A172 (cell line): ENCODE measurements at regions not wholly inside any gene's neighbourhood (a gene's known extent, or its start where the extent isn't known, plus 50 kb on each side); places are given as distances from the start of the nearest gene placed in this dataset.
"Not testable (repeated sequence)": the region's sequence is repeated elsewhere in the genome, so short reads cannot be mapped to it uniquely, and the experiment has no call there.

Experiments
- DNase-seq: peaks from one replicate; pipeline ENCODE4 v3.0.0-alpha.2; 2015; ENCODE audit warnings: low spot score

DNA sequence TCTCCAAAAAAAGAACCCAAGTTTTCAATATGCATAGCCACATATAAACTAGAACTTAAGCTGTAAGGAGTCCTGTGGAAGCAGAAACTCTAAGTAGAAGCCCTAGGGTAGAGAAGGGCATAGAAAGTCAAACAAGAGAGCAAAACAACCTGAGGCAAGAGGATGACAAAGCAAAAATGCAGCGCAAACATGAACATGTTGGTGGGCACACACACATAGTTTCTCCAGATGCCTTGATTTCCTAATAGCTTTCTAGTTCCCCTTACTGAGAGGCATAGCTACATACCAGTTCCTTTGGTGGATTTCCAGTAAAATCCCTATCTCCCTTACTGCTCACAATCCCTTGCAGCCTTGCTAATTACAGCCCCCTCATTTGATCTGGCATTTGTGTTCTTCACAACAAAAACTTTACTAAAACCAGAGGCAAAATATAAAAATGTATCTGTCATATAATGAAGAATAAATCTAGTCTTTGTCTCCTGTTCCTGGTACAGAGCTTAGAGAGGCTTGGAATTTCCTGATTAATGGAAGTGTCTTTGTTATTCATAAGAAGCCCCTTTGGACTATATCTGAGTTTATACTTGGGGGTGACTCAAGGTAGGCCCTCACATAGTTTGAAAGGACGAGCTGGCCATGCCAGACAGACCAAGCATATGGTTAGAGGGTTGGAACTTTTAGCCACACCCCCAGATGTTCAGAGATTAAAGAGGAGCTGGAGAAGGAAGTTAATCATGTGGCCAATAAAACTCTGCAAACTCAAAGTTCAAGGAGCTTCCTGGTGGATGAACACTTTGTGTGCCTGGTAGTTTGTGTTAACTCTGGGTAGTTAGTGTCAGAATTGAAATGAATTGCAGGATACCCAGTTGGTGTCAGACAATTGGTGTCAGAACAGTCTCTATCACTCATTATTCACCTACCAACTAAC is 52.7 kb upstream of the ZCCHC13 start:
- DNase-seq: no peak

DNA sequence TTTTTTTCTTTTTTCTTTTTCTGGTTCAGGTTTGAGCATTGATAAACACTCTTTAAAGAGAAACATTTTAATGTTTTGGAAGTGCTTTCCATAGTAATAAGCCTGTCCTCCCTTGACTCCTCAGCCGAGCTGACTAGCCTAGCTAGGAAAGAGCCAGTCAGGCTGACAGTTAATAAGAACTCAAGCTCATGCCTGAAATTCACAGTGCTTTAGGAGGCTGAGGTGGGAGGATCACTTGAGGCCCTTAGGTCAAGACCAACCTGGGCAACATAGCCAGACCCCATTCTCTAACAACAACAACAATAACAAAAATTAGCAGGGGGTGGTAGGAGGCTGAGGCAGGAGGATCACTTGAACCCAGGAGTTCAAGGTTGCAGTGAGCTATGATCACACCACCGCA is 53.4 kb upstream of the ZCCHC13 start:
- DNase-seq: no peak

DNA sequence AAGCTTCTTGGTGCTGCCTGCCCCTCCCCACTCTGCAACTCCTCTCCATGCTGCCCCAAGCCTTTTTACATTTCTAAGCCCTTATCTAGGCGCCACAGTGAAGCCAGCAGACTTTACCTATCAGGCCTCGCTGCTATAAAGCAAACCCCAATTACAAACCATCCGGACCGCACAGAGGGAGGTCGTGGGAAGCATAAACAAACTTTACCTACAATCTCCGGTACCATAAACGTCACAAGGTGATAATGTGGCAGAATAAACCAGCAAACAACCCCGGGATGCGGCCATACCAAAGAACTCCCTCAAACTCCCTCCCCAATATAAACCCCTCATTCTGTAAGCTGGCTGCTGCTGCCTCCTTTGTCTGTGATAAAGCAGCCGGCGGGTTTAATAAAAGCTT is 54.0 kb upstream of the ZCCHC13 start:
- DNase-seq: no peak

- DNase-seq: no peak
These were observed 55.1 kb upstream of the ZCCHC13 start for GRCh38 chrX:74248889-74249288.

GRCh38 chrX:74246524-74246923 is 57.5 kb upstream of the ZCCHC13 start:
- DNase-seq: no peak

DNA sequence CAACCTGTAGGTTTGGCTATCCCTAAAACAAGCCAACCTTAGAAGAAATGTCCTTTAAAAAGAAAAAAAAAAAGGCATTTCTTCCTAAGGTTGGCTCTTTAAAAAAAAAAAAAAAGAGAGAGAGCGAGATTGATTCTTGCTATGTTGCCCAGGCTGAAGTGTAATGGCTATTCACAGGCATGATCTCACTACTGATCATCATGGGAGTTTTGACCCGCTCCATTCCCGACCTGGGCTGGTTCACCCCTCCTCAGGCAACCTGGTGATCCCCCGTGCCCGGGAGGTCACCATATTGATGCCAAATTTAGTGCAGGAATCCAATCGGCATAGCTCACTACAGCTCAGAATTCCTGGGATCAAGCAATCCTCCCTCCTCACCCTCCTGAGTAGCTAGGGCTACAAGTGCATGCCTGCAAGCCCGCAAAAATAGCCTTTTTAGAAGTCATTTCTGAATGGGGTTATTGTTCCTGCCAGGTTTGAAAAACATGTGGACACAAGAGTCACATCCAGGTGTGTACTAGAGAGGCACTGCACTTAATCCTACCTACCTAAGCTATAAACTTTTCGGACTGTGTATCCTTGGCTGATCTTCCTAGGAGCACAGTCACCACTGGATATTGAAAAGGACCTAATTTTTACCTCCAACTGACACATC is 61.4 kb upstream of the ZCCHC13 start:
- DNase-seq: no peak

- peak; percentile 51 for DNase-seq
These were observed 61.9 kb upstream of the ZCCHC13 start for GRCh38 chrX:74242050-74242449.

GRCh38 chrX:74238771-74239170 is 65.2 kb upstream of the ZCCHC13 start:
- no peak for DNase-seq

DNA sequence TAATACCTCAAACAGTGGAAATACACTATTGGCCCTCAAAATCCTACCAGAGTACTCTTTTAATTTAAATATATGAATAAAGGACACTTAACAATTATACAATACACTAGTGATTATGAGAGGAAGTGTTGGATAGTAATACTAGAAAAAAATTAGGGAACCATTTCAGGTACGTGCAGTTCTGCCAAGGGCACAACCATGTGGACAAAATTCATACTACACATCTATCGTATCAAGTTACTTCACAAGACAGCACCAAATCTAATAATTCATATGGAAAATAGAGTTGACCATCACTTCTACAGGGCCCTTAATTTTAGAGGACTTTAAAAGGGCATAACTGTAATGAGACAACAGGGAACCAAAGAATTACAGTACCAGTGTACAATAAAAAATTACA is 69.2 kb upstream of the ZCCHC13 start:
- DNase-seq: no peak

DNA sequence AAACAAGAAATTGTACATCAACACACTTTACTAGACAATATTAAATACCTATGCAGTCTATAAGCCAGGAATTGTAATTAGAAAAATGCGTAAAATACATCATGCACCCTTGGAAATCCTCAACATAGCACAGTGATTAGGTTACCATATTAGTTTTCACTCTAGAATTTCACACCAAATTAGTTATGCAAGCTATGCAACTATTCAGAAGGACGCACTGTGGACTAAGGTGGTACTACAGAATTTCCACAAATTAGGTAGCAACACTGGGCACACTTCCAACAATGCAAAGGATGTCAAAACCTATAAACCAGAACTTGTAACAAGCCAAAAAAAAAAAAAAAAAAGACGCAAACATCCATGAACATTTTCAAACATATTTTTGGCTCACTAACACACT is 71.1 kb upstream of the ZCCHC13 start:
- DNase-seq: peak; percentile 22

- DNase-seq: no peak
These were observed 72.4 kb upstream of the ZCCHC13 start for GRCh38 chrX:74231625-74232024.

- DNase-seq: no peak
These were observed 73.9 kb upstream of the ZCCHC13 start for GRCh38 chrX:74230094-74230493.

- DNase-seq: no peak
These were observed 78.9 kb upstream of the ZCCHC13 start for GRCh38 chrX:74225111-74225510.

DNA sequence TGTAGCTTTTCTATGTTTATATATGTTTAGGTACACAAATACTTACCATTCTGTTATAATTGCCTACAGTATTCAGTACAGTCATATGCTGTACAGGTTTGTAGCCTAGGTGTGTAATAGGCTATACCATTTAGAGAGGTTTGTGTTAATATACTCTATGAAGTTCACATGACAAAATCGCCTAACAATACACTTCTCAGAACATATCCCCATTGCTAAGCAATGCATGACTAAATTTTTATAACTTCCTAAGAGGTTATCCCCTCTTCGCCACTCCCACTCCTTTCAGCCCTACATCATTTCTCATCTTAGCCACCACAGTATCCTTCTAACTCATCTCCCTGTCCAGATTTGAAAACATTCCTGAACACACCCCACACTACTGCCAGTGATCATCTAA is 83.7 kb upstream of the ZCCHC13 start:
- no peak for DNase-seq

DNA sequence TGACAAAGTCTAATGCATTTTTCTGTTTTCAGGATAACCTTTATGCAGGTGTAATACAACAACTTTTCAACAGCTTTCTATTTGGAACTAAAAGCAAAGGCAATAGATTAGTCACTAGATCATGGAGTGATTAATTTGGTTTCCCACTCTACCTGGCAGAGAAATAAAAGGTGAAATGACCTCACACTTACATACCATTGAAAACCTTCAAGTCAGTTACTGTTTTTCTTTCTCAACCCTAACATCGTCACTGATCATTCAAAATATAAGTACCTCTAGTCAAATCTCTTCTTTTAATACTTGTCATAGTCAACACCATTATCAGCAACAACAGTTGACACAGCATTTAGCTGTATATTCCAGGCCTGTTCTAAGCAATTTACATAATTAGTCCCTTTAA is 85.1 kb upstream of the ZCCHC13 start:
- no peak for DNase-seq

DNA sequence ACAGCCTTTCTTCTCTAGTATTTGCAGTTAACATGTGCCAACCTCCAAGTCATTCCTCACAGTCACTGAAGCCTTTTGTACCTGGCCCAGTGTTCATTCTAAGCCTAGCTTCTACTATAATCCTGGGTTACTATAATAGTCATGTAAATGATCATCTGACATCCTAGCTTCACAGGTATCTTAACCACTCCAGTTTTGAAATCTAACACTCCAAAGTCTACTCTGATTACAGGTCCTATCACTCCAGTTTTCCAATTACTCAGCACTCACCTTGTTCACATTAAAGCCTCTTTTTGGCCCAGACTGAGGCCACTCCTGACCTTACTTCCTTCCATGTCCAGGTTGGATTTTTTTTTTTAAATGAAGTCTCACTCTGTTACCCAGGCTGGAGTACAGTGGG is 87.6 kb upstream of the ZCCHC13 start:
- no peak for DNase-seq

GRCh38 chrX:74211911-74212310 is 92.1 kb upstream of the ZCCHC13 start:
- DNase-seq: no peak

DNA sequence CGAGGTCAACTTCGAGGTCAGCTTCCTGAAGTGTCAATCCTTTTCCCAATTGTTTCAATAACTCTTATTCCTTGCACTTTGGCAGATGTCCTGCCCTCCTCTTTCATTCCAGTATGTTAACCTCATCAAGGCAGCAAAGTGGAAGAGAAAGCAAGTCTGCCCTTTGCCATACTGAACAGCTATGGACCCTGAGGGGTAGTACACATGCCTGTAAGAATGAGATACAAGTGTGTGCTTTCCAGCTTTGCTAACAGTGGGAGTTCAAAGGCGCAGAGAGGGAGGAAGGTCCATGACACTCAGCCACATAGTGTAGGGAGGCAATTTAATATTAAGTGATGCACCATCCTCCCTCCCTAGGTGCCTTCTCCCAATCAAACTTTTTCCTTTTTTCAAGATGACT is 96.4 kb upstream of the ZCCHC13 start:
- DNase-seq: no peak

GRCh38 chrX:74195605-74196004 is 108.4 kb upstream of the ZCCHC13 start:
- no peak for DNase-seq

- DNase-seq: no peak
These were observed 108.9 kb upstream of the ZCCHC13 start for GRCh38 chrX:74195120-74195519.

DNA sequence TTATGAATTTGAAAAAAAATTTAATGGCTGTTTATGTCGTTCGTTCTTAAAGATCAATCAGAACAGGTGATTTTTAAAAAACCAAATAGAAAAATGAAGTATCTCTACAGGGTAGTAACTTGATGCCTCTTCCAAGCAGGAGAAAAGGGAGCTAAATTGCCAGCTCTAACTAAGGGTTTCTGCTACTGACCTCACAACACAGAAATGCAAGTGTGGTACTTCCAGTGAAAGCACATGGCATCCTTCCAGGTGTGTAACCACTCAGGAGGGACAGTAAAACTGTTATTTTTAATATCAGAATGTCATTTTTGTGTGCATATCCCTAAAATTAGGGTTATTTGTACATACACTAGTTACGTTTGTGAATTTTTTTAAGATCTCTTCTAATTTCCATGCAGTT is 116.8 kb upstream of the ZCCHC13 start:
- DNase-seq: no peak

DNA sequence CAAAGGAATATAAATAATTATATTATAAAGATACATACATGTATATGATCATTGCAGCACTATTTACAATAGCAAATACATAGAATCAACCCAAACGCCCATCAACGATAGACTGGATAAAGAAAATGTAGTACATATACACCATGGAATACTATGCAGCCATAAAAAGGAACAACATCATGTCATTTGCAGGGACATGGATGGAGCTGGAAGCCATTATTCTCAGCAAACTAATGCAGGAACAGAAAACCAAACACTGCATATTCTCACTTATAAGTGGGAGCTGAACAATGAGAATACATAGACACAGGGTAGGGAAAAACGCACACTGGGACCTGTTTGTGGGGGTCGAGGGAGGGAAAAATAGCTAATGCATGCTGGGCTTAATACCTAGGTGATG is 120.9 kb upstream of the ZCCHC13 start:
- not testable (repeated sequence) for DNase-seq

- DNase-seq: not testable (repeated sequence)
These were observed 122.0 kb upstream of the ZCCHC13 start for GRCh38 chrX:74181976-74182375.
